Gastrocnemius medialis (tissue), 4 donors: ENCODE measurements at regions not wholly inside any gene's neighbourhood (a gene's known extent, or its start where the extent isn't known, plus 50 kb on each side); places are given as distances from the start of the nearest gene placed in this dataset.

Source experiments
- POLR2A ChIP-seq, 2 donors: fragments of 450-650 bp; IDR thresholded peaks; one replicate each; pipeline ENCODE4 v1.6.1; 2017; ENCODE audit warnings: antibody characterized with exemption in 2 of 2, mild to moderate bottlenecking in 2 of 2, moderate library complexity in 2 of 2
- TF ChIP-seq, protein P1 (sequence below), 5 experiments: fragments of 450-650 bp in 3 of 5; fragments of 200-600 bp in 2 of 5; sonication (generic) in 2 of 5; IDR thresholded peaks in 4 of 5; conservative IDR thresholded peaks in 1 of 5; 1 replicate in 4 of 5; 2 replicates in 1 of 5; pipeline ENCODE4 v1.5.1; 2016 to 2019; ENCODE audit warnings: antibody characterized with exemption in 5 of 5, mild to moderate bottlenecking in 3 of 5, moderate library complexity in 3 of 5

DNA sequence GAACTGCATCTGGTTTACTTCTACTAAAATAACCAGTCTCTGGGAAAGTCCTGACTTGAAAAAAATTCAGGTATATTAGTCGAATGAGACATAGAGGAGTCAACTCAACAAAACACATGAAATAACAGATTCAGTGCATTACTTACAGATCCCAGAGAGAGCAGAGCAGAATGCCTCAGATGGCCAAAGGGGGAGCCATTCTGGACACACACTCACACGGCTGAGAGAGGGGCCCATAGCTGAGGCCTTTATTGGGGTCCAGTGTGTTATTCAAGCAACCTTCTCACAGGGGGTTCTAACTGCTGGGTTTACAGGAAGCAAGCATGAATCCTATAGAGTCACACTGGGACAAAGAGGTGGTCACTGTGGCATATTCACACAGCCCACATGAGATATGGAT lies 135.1 kb upstream of the SNRPN start:
- TF ChIP-seq, protein P1, sequence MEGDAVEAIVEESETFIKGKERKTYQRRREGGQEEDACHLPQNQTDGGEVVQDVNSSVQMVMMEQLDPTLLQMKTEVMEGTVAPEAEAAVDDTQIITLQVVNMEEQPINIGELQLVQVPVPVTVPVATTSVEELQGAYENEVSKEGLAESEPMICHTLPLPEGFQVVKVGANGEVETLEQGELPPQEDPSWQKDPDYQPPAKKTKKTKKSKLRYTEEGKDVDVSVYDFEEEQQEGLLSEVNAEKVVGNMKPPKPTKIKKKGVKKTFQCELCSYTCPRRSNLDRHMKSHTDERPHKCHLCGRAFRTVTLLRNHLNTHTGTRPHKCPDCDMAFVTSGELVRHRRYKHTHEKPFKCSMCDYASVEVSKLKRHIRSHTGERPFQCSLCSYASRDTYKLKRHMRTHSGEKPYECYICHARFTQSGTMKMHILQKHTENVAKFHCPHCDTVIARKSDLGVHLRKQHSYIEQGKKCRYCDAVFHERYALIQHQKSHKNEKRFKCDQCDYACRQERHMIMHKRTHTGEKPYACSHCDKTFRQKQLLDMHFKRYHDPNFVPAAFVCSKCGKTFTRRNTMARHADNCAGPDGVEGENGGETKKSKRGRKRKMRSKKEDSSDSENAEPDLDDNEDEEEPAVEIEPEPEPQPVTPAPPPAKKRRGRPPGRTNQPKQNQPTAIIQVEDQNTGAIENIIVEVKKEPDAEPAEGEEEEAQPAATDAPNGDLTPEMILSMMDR (IDR thresholded peaks at IDR 0.05 in 4 of 5, conservative IDR thresholded peaks at IDR 0.05 in 1 of 5): no peak
- TF ChIP-seq POLR2A (IDR thresholded peaks at IDR 0.05): no peak
